Epithelial cell of esophagus (primary cell): ENCODE measurements at regions not wholly inside any gene's neighbourhood (a gene's known extent, or its start where the extent isn't known, plus 50 kb on each side); places are given as distances from the start of the nearest gene placed in this dataset.

Source experiments
- DNase-seq: peaks from one replicate; pipeline ENCODE4 v3.0.0; 2010; ENCODE audit warnings: low read depth
- H3K4me3 ChIP-seq: 2 replicates; pipeline ENCODE4 v1.5.1; 2011; ENCODE audit warnings: mild to moderate bottlenecking, low read length, control low read depth
- TF ChIP-seq, protein P1 (sequence below): IDR thresholded peaks from 2 replicates; pipeline ENCODE4 v1.5.1; 2011; ENCODE audit warnings: low read depth, mild to moderate bottlenecking, low read length, control low read depth, inconsistent platforms; ENCODE audit not compliant: insufficient read depth; ENCODE audit errors: missing control alignments

DNA sequence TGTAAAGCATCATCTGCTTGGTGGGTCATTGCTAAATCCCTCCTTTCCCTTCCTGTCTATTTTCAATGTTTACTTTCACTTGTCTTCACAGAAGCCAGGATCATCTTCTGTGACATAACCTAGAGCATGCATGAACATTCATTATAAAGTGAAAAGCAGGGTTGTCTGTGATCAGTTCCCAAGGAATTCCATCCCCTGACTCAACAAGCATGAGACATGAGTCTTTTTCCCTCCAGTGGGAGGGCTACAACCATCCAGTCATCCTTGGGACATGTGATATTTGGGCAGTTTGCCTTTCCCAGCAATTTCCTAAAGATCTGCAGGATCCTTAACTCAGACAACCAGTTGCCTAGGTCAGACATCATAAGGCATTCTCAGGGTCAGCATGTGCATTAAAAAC lies 166.3 kb upstream of the TMEM196 start:
- DNase-seq, result peak; percentile 87
- no peak overlapping the region for H3K4me3 ChIP-seq
- TF ChIP-seq, protein P1, sequence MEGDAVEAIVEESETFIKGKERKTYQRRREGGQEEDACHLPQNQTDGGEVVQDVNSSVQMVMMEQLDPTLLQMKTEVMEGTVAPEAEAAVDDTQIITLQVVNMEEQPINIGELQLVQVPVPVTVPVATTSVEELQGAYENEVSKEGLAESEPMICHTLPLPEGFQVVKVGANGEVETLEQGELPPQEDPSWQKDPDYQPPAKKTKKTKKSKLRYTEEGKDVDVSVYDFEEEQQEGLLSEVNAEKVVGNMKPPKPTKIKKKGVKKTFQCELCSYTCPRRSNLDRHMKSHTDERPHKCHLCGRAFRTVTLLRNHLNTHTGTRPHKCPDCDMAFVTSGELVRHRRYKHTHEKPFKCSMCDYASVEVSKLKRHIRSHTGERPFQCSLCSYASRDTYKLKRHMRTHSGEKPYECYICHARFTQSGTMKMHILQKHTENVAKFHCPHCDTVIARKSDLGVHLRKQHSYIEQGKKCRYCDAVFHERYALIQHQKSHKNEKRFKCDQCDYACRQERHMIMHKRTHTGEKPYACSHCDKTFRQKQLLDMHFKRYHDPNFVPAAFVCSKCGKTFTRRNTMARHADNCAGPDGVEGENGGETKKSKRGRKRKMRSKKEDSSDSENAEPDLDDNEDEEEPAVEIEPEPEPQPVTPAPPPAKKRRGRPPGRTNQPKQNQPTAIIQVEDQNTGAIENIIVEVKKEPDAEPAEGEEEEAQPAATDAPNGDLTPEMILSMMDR, result no peak

DNA sequence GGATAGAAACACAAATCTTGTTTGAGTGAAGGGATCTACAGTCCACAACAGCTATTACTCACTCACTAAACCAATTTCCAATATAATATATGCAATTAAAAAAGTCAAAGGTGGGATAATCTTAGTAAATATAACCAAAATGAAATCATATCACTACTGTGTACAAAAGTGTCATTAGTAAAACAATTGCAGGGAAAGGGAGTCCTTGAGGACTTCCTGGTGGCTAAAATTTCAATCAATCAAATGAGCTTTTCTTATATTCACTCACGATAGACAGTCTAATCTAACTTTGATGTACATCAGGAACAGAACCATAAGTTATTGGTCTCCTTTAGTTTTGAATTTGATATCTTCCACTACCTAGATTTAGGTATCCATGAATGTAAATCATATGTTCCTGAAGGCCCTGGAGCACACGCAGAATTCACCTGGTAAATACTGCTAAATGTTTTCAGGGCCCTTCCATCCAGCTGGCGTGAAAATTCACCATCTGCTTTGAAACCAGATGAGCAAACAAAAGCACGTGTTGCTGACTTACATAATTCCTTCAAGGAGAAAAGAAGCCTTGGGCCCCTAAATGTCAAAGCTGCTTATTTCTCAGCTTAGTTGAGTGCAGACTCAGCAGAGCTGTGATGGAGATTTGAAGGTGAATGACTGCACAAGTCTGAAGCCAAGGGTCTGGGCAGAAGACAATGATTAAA lies 159.3 kb upstream of the TMEM196 start:
- TF ChIP-seq, protein P1, result no peak

DNA sequence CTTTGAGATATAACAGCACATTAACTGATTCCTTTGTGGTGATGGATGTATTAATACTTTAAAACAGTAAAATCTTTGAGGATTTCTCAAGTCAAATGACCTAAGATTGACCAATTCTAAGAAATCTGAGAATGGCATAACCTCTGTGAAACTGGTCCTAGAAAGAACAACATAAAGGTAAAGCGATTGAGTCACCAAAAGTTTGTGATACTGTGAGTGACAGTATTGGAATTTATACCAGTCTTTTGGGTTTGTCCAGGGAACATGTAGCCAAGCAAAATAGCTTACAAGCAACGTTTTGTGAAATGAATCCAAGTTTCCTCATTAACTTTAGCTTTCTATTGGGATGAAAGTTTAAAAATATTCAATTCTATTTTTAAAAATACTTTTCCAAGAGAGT lies 157.4 kb upstream of the TMEM196 start:
- TF ChIP-seq, protein P1, result no peak
- H3K4me3 ChIP-seq, result no peak overlapping the region
- DNase-seq, result peak; percentile 52

More for the DNA sequence above, 159.3 kb upstream of the TMEM196 start:
- no peak for DNase-seq
- no peak overlapping the region for H3K4me3 ChIP-seq

DNA sequence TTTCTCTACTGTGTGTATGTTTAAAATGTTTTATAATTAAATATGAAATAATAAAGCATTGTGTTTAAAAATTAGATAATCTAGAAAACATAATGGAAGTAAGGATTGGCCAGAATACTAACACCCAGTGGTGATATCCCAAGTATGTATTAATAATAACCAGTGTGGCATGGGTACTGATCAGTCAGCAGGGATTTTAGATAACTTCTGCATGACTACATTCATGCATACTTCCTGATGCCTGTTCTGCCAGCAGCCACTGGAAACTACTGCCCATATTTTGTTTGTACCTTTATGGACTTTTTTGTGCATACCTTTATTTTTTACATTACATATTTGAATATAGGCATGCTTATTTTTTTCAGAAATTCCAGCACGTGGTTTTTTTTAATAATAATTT lies 156.6 kb upstream of the TMEM196 start:
- H3K4me3 ChIP-seq, result no peak overlapping the region
- TF ChIP-seq, protein P1, result no peak
- DNase-seq, result peak; percentile 13

DNA sequence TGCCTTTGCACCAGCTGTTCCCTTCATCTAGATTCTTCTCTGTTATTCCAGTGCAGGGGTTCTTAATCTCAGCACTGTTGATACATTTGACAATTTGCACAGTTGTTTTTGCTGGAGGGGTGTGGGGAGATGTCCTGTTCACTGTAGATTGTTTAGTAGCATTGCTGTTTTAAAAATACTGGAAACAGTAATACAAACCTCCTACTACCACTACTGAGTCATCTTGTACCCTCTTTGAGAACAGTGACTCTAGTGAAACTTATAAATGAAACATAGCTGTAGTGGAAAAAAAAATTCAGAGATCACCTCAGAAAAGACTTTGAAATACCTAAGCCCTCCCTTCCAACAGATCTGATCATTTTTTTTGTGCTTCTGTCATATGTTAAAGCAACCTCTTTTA lies 154.8 kb upstream of the TMEM196 start:
- no peak for DNase-seq
- TF ChIP-seq, protein P1, result no peak
- no peak overlapping the region for H3K4me3 ChIP-seq

DNA sequence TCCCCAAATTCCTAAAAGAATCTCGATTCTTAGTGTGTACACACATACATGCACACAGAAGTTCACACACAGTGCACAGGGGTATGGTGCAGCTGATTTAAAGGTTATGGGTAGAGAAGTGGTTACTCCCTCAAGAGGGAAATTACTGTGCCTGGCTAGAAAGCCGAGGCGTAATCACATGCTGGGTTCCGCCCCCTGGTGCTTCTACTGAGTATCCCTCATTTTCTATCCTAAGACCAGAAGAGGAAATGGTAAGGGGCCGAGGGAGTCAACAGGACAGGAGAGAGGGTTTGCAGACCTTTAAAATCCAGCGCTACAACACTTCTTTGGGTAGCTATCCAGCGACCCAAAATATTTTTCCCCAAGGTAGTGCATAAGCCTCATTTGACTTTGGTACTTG lies 147.3 kb upstream of the TMEM196 start:
- no peak overlapping the region for H3K4me3 ChIP-seq
- DNase-seq, result no peak
- TF ChIP-seq, protein P1, result no peak

DNA sequence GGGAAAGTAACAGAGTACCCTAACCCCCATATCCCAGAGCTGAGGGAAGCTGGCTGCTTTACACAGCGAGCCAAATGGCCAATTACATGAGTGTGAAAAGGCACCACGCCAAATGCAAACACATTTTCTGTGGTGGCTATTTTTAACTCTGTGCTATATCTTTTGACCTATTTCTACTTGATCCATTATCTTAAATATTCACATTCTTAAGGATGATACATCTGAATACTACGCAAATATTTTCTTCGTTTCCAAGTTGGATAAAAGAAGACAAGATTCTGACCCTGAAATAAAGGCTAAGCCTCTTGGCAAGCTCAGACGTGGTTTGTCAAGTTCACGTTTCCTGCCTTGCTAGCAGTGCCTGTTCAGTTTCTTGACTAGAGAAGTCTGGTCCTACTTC lies 146.7 kb upstream of the TMEM196 start:
- DNase-seq, result peak; percentile 48
- TF ChIP-seq, protein P1, result no peak
- H3K4me3 ChIP-seq, result no peak overlapping the region
